Peyer's patch (tissue), 4 donors: ENCODE measurements at regions not wholly inside any gene's neighbourhood (a gene's known extent, or its start where the extent isn't known, plus 50 kb on each side); places are given as distances from the start of the nearest gene placed in this dataset.

Experiments
- CTCF ChIP-seq, 6 experiments: fragments of 450-650 bp in 4 of 6; fragments of 200-600 bp in 2 of 6; sonication (generic) in 1 of 6; IDR thresholded peaks; one replicate each; pipeline ENCODE4 v1.5.1; 2017 to 2019; ENCODE audit warnings: antibody characterized with exemption in 6 of 6, mild to moderate bottlenecking in 3 of 6, moderate library complexity in 1 of 6
- POLR2A ChIP-seq, 2 donors: fragments of 450-650 bp; IDR thresholded peaks; one replicate each; pipeline ENCODE4 v1.5.1; 2017; ENCODE audit warnings: antibody characterized with exemption in 2 of 2, mild to moderate bottlenecking in 2 of 2, moderate library complexity in 2 of 2

DNA sequence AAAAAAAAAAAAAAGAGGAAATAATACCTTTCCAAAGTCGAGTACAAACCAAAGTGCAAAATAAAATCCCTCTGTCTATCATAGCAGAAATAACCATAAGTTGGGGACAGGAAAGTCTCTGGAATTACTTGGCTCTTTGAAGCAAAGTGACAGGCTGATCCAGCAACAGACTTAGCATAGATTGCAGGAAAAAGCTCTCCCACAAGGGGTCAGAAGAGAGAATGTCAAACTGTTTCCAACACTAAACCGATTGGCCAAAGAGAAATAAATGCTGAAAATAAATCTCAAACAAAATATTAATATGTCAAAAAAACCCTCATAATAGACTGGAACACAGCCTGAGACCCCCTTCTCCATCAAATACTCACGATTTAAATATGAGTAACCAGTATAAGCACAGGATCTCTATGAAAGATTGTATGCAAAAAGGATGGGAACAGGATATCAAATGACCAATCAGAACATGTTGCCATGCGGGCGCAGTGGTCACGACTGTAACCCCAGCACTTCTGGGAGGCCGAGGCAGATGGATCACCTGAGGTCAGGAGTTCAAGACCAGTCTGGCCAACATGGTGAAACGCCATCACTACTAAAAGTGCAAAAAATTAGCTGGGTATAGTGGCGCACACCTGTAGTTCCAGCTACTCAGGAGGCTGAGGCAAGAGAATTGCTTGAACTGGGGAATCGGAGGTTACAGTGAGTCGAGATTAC is 1000.7 kb upstream of the LRRN3 start:
- TF ChIP-seq CTCF (IDR thresholded peaks at IDR 0.05), result peak in 1 of 6 experiments; percentile 24
- TF ChIP-seq POLR2A (IDR thresholded peaks at IDR 0.05), result no peak
